Amniotic epithelial cell (primary cell): ENCODE measurements at regions not wholly inside any gene's neighbourhood (a gene's known extent, or its start where the extent isn't known, plus 50 kb on each side); places are given as distances from the start of the nearest gene placed in this dataset.

Experiments used
- DNase-seq: peaks from one replicate; pipeline ENCODE4 v3.0.0-alpha.2; 2010; ENCODE audit warnings: low read depth

- DNase-seq = no peak
Observed at GRCh38 chr20:24870057-24870456, 79.0 kb upstream of the CST7 start.

DNA sequence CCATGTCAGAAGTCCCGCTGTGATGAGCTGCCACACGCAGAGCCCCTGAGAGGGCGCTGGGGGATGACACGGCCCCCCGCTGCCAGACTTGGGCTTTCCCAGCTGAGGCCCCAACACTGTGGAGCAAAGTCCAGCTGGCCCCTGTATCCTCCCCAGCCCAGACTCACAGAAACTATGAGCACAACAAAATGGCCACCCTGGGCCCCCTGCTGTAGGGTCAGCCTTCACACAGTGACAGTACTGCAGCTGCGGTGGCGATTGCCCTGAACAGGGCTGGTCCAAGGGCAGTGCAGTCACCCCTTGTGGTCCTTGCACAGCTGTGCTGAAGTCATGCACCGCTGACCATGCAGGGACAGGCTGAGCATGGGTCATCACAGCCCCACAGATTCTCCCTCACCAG is 78.2 kb upstream of the CST7 start:
- no peak for DNase-seq

DNA sequence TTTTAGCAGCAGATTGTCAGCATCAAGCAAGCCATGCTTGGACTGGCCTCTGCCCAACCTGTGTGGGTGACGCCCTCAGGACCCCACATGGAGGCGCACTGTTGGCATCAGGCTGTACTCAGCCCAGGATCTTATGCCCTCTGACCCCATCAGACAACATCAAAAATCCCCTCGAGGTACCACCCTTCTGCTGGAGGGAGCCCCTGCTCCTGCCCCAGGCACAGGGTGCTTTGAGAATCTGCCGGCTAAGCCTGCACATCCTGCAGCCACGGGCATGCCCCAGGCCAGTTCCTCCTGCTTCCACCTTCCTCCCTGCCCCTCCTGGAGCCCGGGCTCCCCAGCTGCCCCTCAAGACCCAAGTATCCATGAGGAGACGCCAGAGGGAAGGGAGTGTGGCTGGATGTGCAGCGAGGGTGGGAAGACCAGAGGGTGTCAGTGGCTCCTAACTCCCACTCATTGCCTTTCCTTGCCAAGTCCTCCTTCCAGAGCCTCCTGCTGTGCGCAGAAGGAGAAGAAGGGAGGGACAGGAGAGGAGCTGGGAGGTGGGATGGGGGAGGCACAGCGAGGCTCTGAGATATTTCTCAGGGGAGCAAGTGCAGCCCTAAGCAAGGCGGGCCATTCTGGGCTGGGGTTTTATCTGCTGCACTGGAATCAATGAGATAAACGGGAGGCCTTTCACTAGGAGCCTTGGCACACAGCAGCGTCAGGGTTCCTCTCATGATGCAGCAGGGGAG is 77.4 kb upstream of the CST7 start:
- no peak for DNase-seq

- no peak for DNase-seq
Observed at GRCh38 chr20:24872291-24873024, 76.6 kb upstream of the CST7 start.

DNA sequence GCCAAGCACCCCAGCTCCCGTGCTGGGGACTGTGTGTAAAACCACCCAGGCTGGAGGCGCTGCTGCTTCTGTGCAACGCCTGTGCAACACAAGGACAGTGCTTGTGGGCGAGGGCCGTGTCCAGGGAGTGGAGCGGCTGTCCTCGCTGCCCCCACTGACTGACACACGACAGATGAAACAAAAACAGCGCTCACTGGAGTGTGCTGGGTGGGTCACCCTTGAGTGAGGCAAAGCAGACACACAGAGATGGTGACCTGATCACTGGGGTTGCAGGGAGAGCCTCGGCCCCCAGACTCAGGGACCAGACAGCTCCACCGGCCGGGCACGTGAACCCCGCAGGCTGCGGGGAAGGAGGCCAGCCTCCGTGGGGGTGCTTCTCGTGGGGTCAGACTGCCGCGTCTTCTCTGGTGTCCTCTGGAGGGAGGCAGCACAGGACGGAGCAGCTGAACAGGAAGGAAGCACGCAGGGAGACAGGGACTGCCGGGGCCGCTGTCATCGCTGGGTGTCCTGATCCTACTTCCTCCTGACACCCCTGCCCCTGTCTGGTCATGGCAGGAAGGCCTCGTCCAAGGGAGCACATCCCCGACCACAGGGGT is 75.9 kb upstream of the CST7 start:
- no peak for DNase-seq

GRCh38 chr20:24875078-24875477 is 74.0 kb upstream of the CST7 start:
- DNase-seq = no peak

DNA sequence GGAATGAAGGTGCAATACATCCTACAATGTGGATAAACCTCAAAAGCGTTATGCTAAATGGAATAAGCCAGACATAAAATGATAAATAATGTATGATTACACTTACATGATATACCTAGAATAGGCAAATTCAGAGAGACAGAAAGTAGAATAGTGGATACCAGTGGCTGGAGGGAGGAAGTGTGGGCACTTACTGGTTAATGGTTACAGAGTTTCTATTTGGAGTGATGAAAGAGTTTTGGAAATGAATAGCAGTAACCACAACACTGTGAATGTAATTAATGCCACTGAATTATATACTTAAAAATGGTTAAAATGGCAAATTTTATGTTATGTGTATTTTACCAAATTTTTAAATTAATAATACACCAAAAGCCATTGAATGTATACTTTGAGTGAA is 71.4 kb upstream of the CST7 start:
- no peak for DNase-seq

DNA sequence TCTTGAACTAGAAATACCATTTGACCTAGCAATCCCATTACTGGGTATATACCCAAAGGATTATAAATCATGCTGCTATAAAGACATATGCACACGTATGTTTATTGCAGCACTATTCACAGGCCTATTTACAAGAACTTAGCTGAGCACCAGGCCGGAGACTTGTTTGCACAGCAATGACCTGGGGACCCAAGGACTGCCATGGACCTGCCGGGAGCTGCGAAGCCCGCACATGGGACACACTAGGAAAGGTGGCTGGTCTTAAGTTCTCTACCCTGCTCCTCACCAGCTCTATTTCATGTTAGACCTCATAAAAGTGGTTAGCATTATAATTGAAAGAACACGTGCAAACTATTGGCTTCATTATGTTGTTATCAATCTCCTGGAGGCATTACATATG is 70.4 kb upstream of the CST7 start:
- no peak for DNase-seq

DNA sequence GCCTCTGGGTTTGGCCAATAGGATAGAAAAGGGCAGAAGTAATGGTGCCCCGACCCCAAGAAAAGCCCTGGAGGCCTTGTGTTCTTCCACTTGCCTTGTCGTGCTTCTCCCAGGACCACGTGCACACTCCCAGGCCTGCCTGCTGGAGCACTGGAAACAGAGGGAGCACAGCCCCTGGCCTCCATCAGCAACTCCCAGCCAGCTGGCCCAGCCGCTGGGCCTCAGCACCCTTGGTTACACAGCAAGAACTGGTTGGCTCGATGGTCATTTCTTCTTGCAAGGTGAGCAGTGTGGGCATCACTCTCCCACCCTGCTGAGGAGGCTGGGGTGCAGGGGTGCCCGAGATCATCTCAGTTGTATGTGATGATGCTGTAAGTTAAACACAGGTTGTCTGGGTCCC is 69.2 kb upstream of the CST7 start:
- DNase-seq = no peak

DNA sequence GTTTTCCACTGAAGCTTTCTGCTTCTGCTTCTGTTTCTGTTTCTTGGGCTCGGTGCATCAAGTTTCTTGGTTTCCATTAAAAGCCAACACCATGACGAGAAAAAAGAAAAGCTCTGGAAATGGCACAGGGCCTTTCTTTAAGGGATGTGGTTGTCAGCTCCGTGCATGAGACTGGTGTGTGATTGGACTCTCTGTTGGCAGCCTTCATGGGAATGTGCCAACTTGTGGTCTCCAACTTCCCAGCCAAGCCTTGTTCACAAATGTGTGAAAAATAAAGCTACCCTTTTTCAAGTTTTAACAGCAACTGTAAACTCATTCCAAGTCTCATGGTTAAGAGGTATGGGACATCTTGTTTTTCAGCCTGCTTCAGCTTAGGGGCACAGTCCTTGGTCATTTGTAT is 68.7 kb upstream of the CST7 start:
- DNase-seq = no peak

- DNase-seq = no peak
Observed at GRCh38 chr20:24890286-24890685, 58.8 kb upstream of the CST7 start.

DNA sequence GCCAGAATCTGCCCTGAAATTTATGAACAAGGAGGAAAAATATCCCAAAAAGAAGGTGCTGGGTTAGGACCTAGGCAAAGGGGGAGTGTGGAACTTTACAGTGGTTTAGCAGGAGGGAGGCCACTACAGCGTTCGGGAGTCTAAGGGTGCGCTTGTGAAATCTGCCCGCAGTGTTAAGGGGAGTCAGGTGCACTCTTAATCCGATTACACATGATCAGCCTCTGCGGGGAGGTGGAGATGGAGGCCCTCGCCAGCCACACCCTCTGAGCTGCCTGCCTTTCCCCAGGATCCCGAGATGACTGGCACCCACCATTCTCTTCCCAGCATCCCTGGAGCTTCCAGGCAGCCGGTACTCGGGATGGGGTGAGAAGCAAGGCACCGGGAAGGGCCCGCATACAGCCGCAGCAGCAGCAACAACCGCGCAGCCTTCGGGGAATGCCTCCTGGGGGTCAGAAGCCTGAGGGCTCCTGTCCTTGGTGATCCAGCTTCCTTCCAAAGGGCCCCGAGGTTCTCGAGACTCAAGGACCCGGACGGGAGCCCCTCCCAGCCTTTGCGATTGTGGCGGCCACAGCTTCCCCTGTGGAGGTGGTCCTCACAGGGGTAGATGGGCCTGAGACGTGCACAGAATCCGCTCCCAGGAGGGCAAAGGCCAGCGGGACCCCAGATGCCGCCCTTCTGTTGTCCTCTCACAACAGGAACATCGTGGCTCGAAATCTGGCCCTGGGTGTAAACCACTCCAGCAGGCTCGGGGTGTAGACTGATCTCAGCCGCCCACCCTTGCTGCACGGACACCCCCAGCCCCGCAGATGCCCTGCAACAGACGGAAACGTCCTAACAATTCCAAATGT is 57.3 kb upstream of the CST7 start:
- no peak for DNase-seq

DNA sequence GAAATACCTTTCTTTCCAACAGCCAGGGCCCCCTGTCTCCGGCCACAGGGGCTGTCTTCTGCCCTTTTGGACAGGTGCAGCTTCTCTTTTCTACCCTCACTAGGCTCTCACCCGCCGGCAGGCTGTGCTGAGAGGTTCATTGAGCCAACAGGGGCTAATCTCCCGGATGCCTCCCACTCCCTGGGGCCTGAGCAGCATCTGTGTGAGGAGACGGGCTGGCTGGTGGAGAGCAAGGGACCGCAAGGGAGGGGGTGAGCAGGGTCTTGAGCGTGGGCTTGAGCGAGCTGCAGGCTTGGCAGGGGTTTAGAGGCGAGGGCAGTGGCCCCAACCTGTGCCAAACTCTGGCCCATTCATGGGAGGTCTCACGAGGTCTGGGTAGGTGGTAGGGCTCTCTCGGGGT is 56.5 kb upstream of the CST7 start:
- no peak for DNase-seq

- no peak for DNase-seq
Observed at GRCh38 chr20:24892931-24893330, 56.1 kb upstream of the CST7 start.

DNA sequence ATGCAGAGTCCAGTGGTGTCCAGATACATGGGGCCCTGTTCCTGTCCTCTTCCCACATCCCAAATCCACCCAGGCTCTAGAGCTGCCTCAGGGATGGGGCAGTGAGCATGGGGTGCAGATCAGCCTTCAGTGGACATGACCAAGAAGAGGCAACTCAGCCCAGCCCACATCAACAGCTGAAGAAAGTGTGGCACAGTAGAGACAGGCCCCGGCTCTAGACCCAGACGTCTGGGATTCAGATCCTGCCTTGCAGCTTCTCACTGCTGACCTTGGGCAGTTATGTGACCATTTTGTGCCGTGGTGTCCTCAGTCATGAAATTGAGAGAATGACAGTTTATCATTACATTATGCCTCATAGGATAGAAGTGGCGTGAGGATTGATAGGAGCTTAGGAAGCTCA is 54.6 kb upstream of the CST7 start:
- DNase-seq = no peak

DNA sequence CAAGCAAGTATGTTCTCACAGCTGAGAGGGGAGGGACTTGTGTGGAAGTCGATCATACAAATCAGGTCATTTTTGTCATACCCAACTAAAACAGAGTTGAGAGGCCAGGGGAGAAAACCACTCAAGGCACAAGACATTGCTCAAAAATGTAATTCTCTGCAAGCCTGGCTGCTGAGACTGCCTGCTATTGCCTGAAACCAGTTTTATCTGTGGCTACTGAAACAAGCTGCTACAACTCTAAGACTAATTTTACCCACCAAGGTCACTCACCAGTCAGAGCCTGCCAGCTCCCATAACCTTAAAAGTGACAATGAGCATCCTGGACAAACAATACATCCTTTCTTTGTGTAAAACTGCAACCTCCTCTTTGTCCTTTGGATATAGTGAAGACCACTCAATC is 54.1 kb upstream of the CST7 start:
- DNase-seq = no peak

DNA sequence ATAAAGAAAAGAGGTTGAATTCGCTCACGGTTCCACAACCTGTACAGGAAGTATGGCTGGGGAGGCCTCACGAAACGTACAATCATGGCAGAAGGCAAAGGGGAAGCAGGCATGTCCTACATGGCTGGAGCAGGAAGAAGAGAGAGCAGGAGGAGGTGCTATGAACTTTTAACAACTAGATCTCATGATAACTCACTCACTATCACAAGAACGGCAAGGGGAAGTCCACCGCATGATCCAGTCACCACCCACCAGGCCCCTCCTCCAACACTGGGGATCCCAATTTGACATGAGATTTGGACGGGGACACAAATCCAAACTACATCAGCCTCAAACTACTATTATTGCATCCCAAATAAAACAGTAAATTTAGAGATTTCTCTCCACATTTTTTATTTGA is 53.6 kb upstream of the CST7 start:
- DNase-seq = no peak

- DNase-seq = no peak
Observed at GRCh38 chr20:24895898-24896658, 53.0 kb upstream of the CST7 start.

DNA sequence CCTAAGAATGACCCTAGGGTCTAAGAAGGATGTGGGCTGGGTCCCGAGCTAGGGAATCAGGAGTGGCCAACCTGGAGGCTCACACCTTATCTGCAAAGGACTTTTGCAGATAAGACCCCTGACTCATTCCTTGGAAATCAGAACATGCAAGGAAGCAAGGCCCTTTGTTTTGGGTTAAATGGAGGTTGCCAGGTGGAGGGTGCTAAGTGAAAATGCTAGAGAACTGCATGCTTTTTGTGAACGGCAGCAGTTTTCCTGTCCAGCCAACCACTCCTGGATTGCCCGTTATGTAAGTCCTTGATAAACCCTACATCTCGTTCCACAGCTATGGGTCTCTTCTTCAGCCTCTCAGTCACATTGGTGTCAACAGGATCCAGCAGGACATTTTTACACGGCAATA is 52.1 kb upstream of the CST7 start:
- no peak for DNase-seq

DNA sequence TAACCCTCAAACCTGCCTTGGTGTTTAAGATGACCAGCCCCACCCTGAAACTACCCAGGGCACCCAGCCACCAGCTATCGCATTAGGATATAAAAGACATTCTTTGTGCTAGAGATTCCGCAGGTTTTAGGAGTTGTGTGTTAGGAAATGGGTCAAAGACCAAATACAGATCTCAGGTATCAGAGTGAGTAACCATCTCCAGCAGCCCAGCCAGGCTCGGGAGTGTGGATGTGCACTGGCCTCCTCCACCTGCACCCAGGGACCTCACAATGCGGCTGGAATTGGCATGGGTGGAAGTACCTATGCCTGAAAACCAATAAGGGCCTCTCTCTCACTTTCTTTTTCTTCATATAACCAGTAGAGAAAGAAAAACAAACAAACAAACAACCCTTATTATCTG is 51.1 kb upstream of the CST7 start:
- no peak for DNase-seq

DNA sequence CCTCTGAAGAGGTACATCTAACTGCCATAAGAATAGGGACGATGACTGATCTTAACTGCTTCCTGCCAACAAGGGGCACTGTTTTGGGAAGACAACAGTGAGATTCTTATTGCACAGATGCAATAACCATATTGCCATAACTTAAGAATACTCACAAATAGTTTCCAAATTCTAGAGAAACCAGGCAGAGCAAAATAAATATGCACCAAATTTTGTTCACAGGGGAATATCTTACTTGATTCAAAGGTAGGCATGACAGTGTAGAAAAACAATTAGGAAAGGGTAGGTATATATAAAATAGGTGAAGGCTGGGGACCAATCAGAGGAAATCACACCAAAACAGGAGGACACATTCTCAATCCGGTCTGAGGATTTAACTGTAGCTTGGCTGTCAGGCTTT is 49.9 kb upstream of the CST7 start:
- no peak for DNase-seq
